ENCODE measurements at regions not wholly inside any gene's neighbourhood (a gene's known extent, or its start where the extent isn't known, plus 50 kb on each side); places are given as distances from the start of the nearest gene placed in this dataset.

- CTCF ChIA-PET (ENCODE audit: low intra/inter-chr PET ratio): no interaction called here
- H3K9me1 ChIP-seq (ENCODE audit: control insufficient read depth, insufficient read depth, low read length): no peaks in the 10 kb centered on the region
- no peak overlapping the region for H3K4me2 ChIP-seq (ENCODE audit: insufficient read depth, low read length)
Measured at GRCh38 chr2:18986046-18986445, 372.4 kb downstream of the OSR1 start.

More at GRCh38 chr2:18986046-18986445, 372.4 kb downstream of the OSR1 start:
- Histone ChIP-seq H3K4me1 (replicated peaks in 1 of 2; ENCODE audit: control insufficient read depth in 2 of 2, insufficient read depth in 2 of 2, low read length in 2 of 2) (no peaks in the 10 kb centered on the region), H4K20me1 (replicated peaks; ENCODE audit: control insufficient read depth, insufficient read depth, low read length) (no peaks in the 10 kb centered on the region), H3K27ac (ENCODE audit: extremely low read depth, low read depth, low read length) (no peak overlapping the region), H3K79me2 (ENCODE audit: control insufficient read depth, insufficient read depth, low read length) (no peaks in the 10 kb centered on the region), H2AFZ (ENCODE audit: low read depth, low read length) (no peak overlapping the region), H3K27me3 (ENCODE audit: control insufficient read depth in 2 of 2, insufficient read depth in 2 of 2, low read length in 2 of 2) (no peaks in the 10 kb centered on the region), H3K9me3 (replicated peaks; ENCODE audit: control insufficient read depth, insufficient read depth, low read depth, low read length) (no peaks in the 10 kb centered on the region), H3K4me3 (no peak overlapping the region), H3K9ac (ENCODE audit: insufficient read depth in 1 of 2, low read depth in 2 of 2, low read length in 2 of 2) (no peak overlapping the region), H3K36me3 (ENCODE audit: control insufficient read depth, insufficient read depth, low read length) (no peaks in the 10 kb centered on the region)
- DNase-seq (ENCODE audit: extremely low read depth in 1 of 4, low spot score in 3 of 4): no peak
- in situ Hi-C loops (cut with MboI): no loop called here
- intact Hi-C loops (cut with micrococcal nuclease): no loop called here
- POLR2A ChIA-PET: no interaction called here
- FAIRE-seq: no peak
- TF ChIP-seq REST (IDR thresholded peaks at IDR 0.05; ENCODE audit: borderline replicate concordance) (no peak), REST (CRISPR knock-in tag; IDR thresholded peaks at IDR 0.05; ENCODE audit: low read depth) (no peak), HBP1 (CRISPR knock-in tag; IDR thresholded peaks at IDR 0.05) (no peak), CREB3 (tag; conservative IDR thresholded peaks at IDR 0.05; ENCODE audit: low read depth) (no peak), TCF7 (IDR thresholded peaks at IDR 0.05; ENCODE audit: borderline replicate concordance) (no peak), CBX8 (IDR thresholded peaks at IDR 0.05; ENCODE audit: borderline replicate concordance, extremely low read depth, low read depth, low read length, poor library complexity, severe bottlenecking) (no peak), ZNF609 (CRISPR knock-in tag; IDR thresholded peaks at IDR 0.05; ENCODE audit: borderline replicate concordance) (no peak)
- no peak for ATAC-seq
- no TSS peak for BruUV-seq (replicated peaks)
